ENCODE measurements at regions not wholly inside any gene's neighbourhood (a gene's known extent, or its start where the extent isn't known, plus 50 kb on each side); places are given as distances from the start of the nearest gene placed in this dataset.

- no peak for TF ChIP-seq CTCF (IDR thresholded peaks at IDR 0.05; ENCODE audit: low read depth, low read length)
- no peak overlapping the region for H3K4me3 ChIP-seq (ENCODE audit: low read depth, low read length)
These were observed 277.0 kb downstream of the CENPW start for GRCh38 chr6:126616866-126617265.

- TF ChIP-seq CTCF (IDR thresholded peaks at IDR 0.05; ENCODE audit: low read depth, low read length), result no peak
- H3K4me3 ChIP-seq (ENCODE audit: low read depth, low read length), result no peak overlapping the region
These were observed 278.9 kb downstream of the CENPW start for GRCh38 chr6:126618639-126619343.

GRCh38 chr6:126620719-126621118, 280.8 kb downstream of the CENPW start:
- TF ChIP-seq CTCF (IDR thresholded peaks at IDR 0.05; ENCODE audit: low read depth, low read length), result no peak

GRCh38 chr6:126625019-126625418, 285.1 kb downstream of the CENPW start:
- TF ChIP-seq CTCF (IDR thresholded peaks at IDR 0.05; ENCODE audit: low read depth, low read length), result no peak

More at GRCh38 chr6:126620719-126621118, 280.8 kb downstream of the CENPW start:
- H3K4me3 ChIP-seq (ENCODE audit: low read depth, low read length), result no peak overlapping the region

GRCh38 chr6:126628125-126628524, 288.2 kb downstream of the CENPW start:
- no peak overlapping the region for H3K4me3 ChIP-seq (ENCODE audit: low read depth, low read length)
- TF ChIP-seq CTCF (IDR thresholded peaks at IDR 0.05; ENCODE audit: low read depth, low read length), result no peak

More at GRCh38 chr6:126625019-126625418, 285.1 kb downstream of the CENPW start:
- H3K4me3 ChIP-seq (ENCODE audit: low read depth, low read length), result no peak overlapping the region

- no peak for TF ChIP-seq CTCF (IDR thresholded peaks at IDR 0.05; ENCODE audit: low read depth, low read length)
- no peak overlapping the region for H3K4me3 ChIP-seq (ENCODE audit: low read depth, low read length)
These were observed 291.4 kb downstream of the CENPW start for GRCh38 chr6:126631363-126631762.

- TF ChIP-seq CTCF (IDR thresholded peaks at IDR 0.05; ENCODE audit: low read depth, low read length), result no peak
- H3K4me3 ChIP-seq (ENCODE audit: low read depth, low read length), result no peak overlapping the region
These were observed 292.4 kb downstream of the CENPW start for GRCh38 chr6:126632271-126632670.
